Stimulated activated CD4-positive, alpha-beta T cell treated with anti-CD3 and anti-CD28 coated beads, Interleukin-1b, Interleukin-23, amount 100 ng/mL, for 4 hours (primary cell): ENCODE measurements at regions not wholly inside any gene's neighbourhood (a gene's known extent, or its start where the extent isn't known, plus 50 kb on each side); places are given as distances from the start of the nearest gene placed in this dataset.
A peak's percentile ranks its signal among the peaks of the same experiment; 100 is the strongest.

Source experiments
- DNase-seq, 2 donors: peaks; one replicate each; pipeline ENCODE4 v3.0.0-alpha.2; 2020; ENCODE audit warnings: low read depth in 2 of 2

DNA sequence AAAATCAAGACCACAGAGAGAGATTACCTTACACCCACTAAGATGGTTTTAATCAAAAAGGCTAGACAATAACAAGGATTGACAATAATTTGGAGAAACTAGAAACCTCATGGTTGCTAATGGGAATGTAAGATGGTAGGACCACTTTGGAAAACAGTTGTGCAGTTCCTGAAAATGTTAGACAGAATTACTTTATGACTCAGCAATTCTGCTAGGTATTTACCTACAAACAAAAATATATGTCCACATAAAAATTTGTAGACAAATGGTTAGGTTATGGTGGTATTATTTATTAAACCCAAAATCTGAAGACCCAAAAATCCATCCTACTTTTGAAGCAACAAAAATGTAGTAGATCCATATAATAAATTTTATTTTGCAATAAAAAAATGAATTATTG is 1027.0 kb upstream of the ADGRL3 start:
- no peak for DNase-seq

DNA sequence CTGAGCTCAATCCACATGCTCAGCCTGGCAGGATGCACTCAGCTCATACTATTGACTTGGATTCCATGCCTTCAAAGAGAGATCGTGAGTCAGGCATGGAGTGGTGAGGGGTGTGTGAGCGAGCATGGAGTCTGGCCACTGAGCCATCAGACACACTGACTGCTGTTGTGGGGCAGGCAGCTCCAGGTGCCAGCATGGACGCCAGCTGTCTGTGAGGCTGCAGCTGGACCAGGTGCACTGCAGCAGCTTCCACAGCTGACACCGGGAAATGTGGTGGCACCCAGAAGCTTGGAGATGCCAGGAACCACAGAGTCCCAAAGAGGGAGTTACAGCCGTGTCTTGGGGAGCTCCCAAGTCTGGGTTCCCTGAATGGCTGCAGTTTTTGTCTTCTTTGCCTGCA is 1026.4 kb upstream of the ADGRL3 start:
- no peak for DNase-seq

DNA sequence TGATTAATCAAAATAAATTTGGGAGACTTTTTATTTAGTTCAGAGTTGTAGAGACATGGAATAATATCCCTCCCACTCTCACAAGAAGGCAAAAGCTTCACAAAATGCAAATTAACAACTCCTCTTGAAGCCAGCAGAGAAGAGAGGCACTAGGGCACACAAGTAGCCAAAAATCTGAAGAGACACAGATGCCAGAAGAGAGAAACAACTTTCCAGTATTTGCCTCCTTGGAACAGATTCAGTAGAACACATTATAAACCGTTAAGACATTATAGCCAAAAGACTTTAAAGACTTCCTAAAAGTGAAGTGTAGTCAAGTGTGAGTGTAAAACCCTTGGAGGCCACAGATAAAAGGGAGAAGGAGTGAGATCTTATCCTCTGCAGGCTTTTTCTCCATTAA is 1024.9 kb upstream of the ADGRL3 start:
- no peak for DNase-seq

DNA sequence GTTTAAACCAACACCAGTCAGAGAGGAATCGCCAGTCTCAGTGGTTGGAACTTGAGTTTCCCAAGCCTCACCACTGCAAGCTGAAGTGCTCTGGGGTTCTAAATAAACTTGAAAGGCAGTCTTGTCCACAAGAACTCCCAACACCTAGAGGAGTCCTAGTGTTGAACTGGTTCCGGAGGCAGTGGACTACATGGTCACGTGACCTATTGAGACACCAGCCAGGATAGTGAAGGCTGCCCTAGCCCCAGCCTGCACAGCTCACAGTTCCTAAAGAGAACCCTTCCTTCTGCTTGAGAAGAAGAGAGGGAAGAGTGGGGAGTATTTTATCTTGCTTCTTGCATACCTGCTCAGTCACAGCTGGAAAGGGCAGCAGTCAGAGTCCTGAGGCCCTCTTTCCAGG is 1012.7 kb upstream of the ADGRL3 start:
- DNase-seq: no peak

DNA sequence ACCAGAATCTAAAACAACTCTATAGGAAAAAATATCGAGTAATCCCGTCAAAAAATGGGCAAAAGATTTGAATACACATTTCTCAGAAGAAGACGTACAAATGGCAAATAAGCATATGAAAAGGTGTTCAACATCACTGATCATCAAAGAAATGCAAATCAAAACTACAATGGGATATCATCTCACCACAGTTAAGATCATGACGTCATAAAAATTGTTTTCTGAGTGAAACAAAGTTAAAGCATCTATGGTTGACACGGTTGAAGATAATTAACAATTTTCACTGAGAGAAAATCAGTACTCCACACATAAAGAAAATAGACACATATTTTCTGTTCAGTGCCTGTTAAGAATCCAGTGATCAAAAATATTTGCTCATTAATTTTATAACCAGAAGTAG is 1010.8 kb upstream of the ADGRL3 start:
- DNase-seq: no peak

DNA sequence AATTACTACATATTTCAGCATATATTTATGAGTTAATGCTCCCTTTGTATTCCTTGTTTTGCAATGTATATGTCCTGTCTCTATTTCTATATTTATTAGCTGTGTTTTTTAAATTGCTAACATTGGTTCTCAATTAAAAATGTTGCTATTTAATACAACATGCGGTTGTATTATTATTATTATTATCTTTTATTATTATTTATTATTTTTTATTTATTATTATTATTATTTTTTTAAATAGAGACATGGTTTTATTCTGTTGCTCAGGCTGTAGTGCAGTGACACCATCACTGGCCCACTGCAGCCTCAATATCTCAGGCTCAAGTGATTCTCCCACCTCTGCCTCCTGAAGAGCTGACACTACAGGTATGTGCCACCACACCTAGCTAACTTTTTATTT is 1005.9 kb upstream of the ADGRL3 start:
- no peak for DNase-seq

DNA sequence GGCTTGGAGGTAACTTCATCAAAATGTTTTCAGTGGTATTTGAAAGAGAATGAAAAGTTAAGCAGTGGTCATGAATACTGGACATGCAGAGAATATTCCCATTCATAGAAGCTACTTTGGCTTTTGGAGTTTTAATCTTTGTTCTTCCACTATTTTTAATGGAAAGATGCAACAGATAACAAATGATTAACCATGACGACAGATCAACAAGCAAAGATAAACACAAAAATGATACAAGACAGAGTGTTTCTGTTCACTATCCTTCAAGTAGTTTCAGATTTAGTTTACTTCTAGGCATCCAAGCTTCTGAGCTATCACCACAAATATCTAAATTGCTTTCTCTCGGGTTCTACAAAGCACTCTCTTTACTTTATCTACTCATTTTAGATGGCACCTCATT is 1004.9 kb upstream of the ADGRL3 start:
- no peak for DNase-seq

DNA sequence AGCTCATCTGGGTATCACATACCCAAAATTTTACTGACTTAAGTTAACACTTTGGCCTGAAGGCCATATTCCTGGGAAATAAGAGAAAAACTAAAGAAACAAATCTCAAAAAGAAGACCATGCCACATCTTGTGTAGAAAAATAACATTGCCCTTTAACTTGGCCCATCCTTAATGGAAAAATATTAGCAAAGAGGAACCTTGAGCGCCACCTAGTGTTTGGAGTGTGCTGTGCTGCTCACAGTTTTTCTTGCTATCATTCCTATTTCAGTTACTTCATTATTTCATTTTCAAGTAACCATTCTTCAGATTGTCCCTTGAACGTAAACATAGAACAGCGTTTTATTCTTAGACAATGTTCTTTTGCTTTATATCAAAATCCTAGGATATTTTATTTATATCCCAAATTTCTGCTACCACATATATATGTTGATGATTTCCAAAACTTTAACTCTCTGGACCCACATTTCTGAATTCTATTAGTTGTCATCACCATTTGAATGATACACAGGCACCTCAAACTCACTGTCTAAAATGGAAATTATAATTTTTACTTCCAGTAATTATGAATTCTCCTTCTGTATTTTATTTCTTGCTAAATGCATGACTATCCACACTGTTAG is 999.0 kb upstream of the ADGRL3 start:
- peak in 1 of 2 donors; percentile 1 for DNase-seq

DNA sequence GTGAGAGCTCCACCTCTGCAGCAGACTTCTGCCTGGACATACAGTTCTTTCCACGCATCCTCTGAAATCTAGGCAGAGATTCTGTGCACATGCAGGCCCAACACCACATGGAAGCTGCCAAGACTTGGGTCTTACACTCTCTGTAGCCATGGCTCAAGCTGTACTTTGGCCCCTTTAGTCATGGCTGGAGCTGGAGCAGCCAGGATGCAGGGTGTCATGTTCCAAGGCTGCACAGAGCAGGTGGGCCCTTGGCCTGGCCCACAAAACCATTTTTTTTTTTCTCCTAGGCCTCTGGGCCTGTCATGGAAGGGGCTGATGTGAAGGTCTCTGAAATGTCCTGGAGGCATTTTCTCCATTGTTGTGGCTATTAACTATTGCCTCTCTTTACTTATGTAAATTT is 990.5 kb upstream of the ADGRL3 start:
- DNase-seq: no peak

DNA sequence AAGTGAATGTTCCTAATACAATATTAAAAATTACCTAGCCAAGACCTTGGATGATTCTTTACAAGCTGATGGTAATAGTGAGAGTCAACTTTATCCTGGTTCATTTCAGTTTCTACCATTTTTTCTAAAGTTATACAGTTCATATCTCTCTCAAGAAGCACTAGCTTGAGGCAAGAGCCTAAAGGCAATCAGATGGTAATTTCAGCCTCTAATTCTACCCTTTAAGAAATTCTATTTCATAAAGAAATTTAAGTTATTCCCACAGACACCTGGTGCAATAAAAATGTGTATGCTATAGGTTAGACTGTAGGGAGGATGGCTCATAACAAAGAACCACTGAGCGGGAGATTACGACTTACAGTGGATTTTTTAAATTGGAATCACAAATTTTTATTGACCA is 984.2 kb upstream of the ADGRL3 start:
- no peak for DNase-seq

DNA sequence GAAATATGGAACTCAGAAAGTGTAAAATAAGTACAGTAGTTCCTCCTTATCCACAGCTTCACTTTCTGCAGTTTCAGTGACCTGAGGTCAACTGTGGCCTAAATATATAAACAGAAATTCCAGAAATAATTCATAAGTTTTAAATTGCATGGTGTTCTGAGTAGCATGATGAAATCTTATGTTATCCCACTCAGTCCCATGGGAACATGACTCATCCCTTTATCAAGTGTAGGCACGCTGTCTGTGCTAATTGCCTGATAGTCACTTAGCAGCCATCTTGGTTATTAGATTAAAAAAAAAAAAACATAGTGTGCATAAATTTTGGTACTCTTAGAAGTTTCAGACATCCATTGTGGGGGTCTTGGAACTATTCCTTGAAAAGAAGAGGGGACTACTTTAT is 983.4 kb upstream of the ADGRL3 start:
- no peak for DNase-seq

DNA sequence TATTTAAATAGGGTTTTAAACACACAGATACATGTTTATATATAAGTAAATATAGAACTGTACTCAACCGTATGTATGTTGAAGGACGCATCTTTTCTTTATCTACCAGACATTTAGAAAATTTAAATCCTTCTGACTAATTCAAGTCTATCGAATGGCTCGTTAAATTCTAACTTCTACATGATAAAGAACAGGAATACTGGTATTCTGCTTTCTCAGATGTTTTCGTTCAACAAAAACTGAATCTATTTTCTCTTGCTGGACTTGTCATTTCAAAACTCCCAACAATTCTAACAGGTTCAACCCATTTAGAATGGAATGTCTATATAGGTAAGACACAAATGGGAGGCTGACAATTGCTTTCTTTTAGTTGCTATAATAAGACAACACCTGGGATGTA is 978.3 kb upstream of the ADGRL3 start:
- DNase-seq: no peak

DNA sequence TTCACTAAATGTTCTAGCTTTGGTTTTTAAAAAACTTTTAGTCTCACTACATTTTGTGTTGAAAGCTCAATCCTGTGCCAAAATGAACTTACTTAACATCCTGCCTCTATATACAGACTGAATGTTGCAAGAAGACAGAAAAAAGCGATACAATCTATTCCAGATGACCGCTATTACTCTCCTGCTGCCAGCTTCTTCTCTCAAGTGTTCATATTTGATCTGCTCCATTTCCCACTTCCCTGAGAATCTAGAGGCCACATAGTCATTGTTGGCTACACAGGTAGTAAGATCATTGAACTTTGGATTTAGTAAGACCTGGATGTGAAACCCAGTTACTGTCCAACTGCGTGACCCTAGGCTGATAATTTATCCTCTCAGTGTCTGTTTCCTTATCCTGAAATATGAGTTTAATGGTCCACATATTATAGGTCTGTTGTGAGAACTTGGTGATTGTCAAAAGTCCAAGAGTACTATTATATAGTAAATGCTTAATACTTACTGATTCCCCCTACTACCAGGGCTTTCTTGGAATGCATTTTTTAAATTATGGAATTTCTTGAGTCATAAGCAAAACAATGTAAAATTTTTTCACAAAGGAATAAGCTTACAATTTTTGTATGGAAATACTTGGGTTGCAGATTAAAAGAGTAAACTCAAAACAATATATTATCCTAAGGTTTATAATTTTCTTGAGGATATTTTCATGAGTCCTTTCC is 976.8 kb upstream of the ADGRL3 start:
- DNase-seq: no peak

DNA sequence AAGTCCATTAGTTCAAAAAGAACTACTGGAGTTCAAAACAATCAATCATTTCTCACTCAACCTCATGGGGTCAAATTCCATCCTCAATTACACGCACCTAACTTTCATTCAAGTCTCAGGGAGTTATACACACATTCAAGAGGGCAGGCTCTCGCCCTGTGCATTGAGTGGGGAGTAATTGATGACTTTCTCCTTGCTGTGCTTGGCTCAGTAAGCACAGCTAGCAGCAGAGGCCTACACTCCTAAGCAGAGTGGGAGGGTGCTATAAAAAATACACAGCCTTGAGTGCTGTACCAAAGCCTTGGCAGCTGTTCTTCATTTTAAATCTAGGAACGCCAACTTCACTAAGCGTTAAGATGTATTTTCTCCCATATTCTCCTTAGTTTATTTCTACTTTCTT is 958.3 kb upstream of the ADGRL3 start:
- no peak for DNase-seq

DNA sequence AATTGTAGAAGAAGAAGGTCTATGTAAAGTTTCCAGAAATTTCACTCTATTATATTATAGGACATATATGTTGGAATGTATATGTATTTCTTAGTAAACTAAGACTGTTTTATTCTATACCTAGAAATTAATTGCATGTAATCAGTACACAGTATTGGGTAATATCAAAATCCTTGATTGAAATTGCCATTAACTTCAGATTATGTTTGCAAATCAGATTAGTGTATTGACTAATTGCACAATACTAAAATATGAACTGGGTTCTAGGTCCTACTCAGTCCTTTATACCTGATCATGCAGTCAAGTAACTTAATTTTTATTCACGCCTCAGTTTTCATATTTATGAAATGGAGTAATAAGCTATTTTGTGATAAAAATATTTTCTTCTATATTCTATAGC is 950.3 kb upstream of the ADGRL3 start:
- DNase-seq: no peak

DNA sequence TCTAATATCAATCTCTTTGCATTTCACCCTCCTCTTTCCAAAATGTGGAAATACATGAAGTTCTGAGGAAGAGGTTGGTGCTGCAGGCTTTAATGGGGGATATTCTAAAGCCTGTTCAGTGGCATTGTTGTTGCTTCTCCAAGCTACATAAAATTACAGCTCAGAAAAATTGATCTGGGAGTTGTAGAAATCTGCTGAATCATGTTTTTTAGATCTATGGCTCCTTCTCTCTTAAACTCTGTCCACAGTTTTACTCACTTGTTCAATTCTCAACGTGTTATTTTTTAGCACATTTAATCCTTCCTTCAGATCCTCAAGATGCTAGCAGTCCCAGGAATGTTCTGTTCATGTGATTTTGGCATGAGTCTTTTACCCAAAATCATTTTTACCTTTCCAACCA is 949.5 kb upstream of the ADGRL3 start:
- DNase-seq: no peak

DNA sequence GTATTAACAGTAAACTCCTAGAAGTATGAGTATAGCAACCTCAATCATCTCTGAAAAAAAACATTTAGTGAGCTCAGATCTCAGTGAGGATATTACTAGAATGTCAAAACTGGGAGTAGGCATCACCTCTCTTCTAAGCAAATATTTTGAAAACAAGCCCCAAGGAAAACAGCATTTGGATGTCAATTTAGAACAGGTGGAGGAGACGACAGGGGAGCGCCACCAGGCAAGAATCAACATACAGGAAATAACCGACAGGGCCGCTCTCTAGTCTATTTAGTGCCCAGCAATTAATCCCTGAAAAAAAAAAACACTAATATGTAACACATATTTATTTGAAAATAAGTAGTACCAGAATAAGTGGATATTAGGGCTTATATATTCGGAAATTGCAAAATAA is 940.3 kb upstream of the ADGRL3 start:
- DNase-seq: no peak

DNA sequence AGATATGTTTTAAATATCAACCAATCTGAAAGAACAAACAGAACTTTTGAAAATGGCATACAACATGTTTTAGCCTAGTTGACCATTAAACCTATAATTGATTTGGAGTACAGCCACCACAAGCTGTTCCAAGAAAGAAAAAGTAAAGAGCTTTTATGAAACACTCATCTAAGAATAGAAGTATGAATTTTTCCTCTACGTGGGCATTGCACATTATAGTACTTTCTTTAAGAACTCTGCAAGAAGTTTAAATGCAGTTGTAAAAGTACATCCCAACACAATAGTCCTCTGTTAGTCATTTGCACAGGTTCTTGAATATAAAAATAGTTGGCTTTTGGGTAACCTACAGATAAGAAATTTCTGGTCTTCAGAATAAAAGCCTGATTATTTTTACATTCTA is 933.6 kb upstream of the ADGRL3 start:
- no peak for DNase-seq

DNA sequence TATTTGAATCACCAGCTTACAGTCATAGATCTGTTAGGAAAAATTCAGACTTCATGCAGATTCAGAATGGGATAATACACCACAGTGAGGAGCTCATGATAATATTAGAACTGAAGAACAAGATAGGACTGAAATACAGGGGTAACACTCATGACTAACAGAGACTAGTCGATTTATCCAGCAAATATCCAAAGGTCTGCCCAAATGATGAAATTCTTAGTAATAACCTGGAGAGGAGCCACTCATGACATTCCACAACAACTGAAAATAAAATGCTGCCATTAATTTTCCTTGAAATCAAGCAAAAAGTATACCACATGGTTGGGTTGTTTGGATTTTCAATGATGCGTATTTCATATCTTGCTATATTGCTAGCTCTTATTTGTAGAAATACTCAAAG is 903.7 kb upstream of the ADGRL3 start:
- no peak for DNase-seq

DNA sequence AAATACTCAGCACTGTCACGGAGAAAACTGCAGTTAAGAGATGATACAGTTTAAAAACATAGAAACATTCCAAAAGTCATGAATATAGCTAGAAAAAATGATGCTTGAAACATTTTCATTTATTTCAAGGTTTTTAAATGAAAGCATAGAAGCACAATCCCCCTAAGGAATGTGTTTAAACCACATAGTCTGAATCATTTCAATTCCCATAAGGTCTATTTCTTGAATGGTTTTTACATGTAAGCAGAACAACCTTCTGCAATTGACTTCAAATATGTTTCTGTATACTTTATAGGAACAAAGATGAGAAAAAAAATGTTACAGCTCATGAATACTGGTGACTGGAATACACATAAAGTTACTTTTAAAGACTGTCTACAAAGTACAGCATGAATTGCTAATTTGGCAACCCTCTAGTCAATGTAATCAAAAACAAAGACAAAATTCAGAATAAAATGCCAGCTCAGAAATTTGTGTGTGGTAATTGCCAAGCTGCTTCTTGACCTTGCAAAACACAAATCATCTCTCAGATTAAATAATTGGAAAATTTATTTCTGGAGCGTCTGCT is 886.4 kb upstream of the ADGRL3 start:
- DNase-seq: no peak

DNA sequence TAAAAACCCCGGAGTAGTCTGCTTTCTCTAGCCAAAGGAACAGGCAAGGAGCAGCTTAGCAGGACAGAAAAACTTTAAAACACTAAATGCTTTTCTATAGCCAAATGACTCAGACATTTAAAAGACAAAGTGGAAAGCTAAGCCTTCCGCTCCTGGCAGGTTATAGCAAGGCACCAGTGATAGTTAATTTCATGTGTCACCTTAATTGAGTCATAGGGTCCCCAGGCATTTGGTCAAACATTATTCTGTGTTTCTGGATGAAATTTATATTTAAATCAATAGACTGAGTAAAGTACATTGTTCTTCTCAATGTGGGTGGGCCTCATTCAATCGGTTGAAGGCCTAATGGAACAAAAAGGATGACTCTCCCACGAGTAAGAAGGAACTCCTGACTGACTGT is 885.7 kb upstream of the ADGRL3 start:
- DNase-seq: no peak

DNA sequence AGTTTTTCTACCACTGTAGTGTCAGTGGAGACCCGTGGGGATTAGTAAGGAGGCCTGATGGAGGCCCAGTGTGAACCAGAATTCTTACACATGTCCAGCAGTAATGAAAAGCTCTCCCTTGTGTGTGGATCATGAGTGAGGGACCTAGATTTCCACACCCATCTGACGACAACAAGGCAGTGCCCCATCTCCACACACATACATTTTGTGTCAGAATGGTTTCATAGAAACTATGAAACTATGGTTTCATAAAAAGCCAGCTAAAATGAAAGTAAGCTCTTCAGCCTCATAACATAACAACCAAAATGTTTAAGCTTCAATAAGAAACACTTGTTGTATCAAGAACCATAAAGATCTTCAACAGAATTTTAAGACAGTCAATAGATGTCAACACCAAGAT is 884.5 kb upstream of the ADGRL3 start:
- no peak for DNase-seq

DNA sequence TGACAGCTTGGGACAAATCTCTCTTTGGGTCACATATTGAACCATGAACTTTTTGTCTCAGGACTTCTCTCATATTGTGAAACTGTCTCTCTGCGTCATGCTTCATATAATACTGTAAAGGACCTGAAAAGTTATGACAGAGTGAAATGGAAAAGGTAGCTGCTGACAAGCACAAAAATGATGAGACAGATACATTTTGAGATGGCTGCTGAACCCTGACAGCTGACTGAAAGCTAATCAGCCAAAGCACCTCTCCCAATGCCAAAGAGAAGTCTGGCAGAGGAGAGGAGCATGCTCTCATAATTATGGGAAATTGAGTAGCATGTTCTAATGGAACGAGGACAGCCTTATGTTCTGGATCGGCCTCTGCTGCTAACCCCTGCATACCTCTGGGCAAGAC is 873.4 kb upstream of the ADGRL3 start:
- no peak for DNase-seq

DNA sequence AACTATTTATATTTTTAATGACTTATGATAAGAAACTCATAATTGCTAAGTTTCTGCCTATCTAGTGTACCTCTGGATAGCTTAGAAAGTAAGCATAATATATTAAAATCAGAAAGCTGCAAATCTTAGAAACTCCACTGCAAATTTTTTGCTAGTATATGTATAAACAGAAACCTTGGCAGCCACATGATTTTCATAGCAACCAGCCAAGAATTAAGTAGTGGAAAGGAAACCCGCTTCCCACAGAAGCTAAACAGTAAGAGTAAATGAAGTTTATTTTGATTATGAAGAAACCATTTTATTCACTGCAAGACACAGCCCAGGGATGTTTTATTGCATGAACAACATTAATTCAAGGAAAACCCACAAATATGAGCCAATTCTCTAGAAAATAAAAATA is 872.5 kb upstream of the ADGRL3 start:
- DNase-seq: no peak
